IMR-90 (cell line): ENCODE measurements at regions not wholly inside any gene's neighbourhood (a gene's known extent, or its start where the extent isn't known, plus 50 kb on each side); places are given as distances from the start of the nearest gene placed in this dataset.

Experiments
- ATAC-seq: fragments of 200-7000 bp; cut with Tn5 transposase; 2 replicates; pipeline ENCODE4 v1.9.1; 2020; ENCODE audit warnings: low read depth, mild to moderate bottlenecking, moderate library complexity
- BruUV-seq: library from RNA; stranded (reverse); fragments of 400-500 nt; replicated peaks from 2 replicates; lab custom pipeline; 2021; lab: Mats Ljungman, UMichigan
- CTCF ChIA-PET: fragments of 300-600 bp; formaldehyde crosslinking; extraction: SDS; loops from one replicate; lab custom pipeline; 2021; ENCODE audit warnings: antibody characterized with exemption; lab: Yijun Ruan, JAX
- POLR2A ChIA-PET: fragments of 300-600 bp; sonication (Branson Sonifier 250); formaldehyde crosslinking; loops from one replicate; lab custom pipeline; 2022; ENCODE audit warnings: antibody characterized with exemption; ENCODE audit not compliant: unreplicated experiment; lab: Charles Lee
- DNase-seq: peaks from one replicate; pipeline ENCODE4 v3.0.0; 2013
- H2AFZ ChIP-seq: replicated peaks from 2 replicates; pipeline ENCODE3; 2013; ENCODE audit warnings: low read length, mild to moderate bottlenecking; ENCODE audit not compliant: poor library complexity
- H2AK5ac ChIP-seq: 2 replicates; pipeline ENCODE4 v1.6.1; 2013; ENCODE audit warnings: low read depth, low read length, inconsistent platforms
- H2AK9ac ChIP-seq: replicated peaks from 2 replicates; pipeline ENCODE3; 2013; ENCODE audit warnings: mild to moderate bottlenecking, low read depth, low read length, moderate library complexity; ENCODE audit not compliant: poor library complexity
- H2BK120ac ChIP-seq: 2 replicates; pipeline ENCODE4 v1.6.1; 2013; ENCODE audit warnings: low read depth, low read length, inconsistent platforms
- H2BK15ac ChIP-seq: 3 replicates; pipeline ENCODE4 v1.6.1; 2013; ENCODE audit warnings: low read depth, low read length, inconsistent platforms
- H2BK20ac ChIP-seq: 2 replicates; pipeline ENCODE4 v1.6.1; 2013; ENCODE audit warnings: low read depth, mild to moderate bottlenecking, inconsistent platforms, low read length, moderate library complexity
- H2BK5ac ChIP-seq: 2 replicates; pipeline ENCODE4 v1.6.1; 2013; ENCODE audit warnings: mild to moderate bottlenecking, low read depth, low read length, inconsistent platforms; ENCODE audit not compliant: poor library complexity, severe bottlenecking
- H3K14ac ChIP-seq: replicated peaks from 2 replicates; pipeline ENCODE4 v1.6.1; 2013; ENCODE audit warnings: low read depth, low read length, inconsistent platforms
- H3K18ac ChIP-seq: 2 replicates; pipeline ENCODE4 v1.6.1; 2013; ENCODE audit warnings: low read depth, low read length, control low read depth
- H3K23ac ChIP-seq: 2 replicates; pipeline ENCODE4 v1.6.1; 2013; ENCODE audit warnings: low read depth, low read length, inconsistent platforms
- H3K27ac ChIP-seq: 2 replicates; pipeline ENCODE4 v1.5.1; 2013; ENCODE audit warnings: mild to moderate bottlenecking, control low read depth, low read length; ENCODE audit not compliant: insufficient read depth
- H3K27me3 ChIP-seq: 2 replicates; pipeline ENCODE4 v1.6.1; 2013; ENCODE audit warnings: low read length; ENCODE audit not compliant: control insufficient read depth, insufficient read depth
- H3K36me3 ChIP-seq: 2 replicates; pipeline ENCODE4 v1.6.1; 2013; ENCODE audit warnings: low read length, mixed read lengths; ENCODE audit not compliant: control insufficient read depth, insufficient read depth
- H3K4ac ChIP-seq: 2 replicates; pipeline ENCODE4 v1.6.1; 2013; ENCODE audit warnings: low read depth, low read length, inconsistent platforms
- H3K4me1 ChIP-seq: 2 replicates; pipeline ENCODE4 v1.6.1; 2013; ENCODE audit warnings: low read length, mixed read lengths; ENCODE audit not compliant: control insufficient read depth, insufficient read depth
- H3K4me2 ChIP-seq: 2 replicates; pipeline ENCODE4 v1.6.1; 2013; ENCODE audit warnings: low read depth, mild to moderate bottlenecking, control low read depth, low read length, moderate library complexity
- H3K4me3 ChIP-seq: 2 replicates; pipeline ENCODE4 v1.5.1; 2013; ENCODE audit warnings: low read depth, mild to moderate bottlenecking, control low read depth, low read length, moderate library complexity; ENCODE audit not compliant: insufficient read depth
- H3K56ac ChIP-seq: 2 replicates; pipeline ENCODE4 v1.6.1; 2013; ENCODE audit warnings: low read length, inconsistent platforms; ENCODE audit not compliant: insufficient read depth; ENCODE audit errors: extremely low read depth
- H3K79me1 ChIP-seq, 2 experiments: 2 replicates each; pipeline ENCODE4 v1.6.1; 2013; ENCODE audit warnings: low read length in 2 of 2, inconsistent platforms in 1 of 2, low read depth in 1 of 2
- H3K9ac ChIP-seq: 2 replicates; pipeline ENCODE4 v1.6.1; 2013; ENCODE audit warnings: low read depth, low read length, control low read depth
- H3K9me1 ChIP-seq: 2 replicates; pipeline ENCODE4 v1.6.1; 2013; ENCODE audit warnings: low read length, inconsistent platforms; ENCODE audit not compliant: insufficient read depth
- H3K9me3 ChIP-seq: 2 replicates; pipeline ENCODE4 v1.6.1; 2013; ENCODE audit warnings: low read length; ENCODE audit not compliant: control insufficient read depth, insufficient read depth
- H4K20me1 ChIP-seq: 2 replicates; pipeline ENCODE4 v1.6.1; 2013; ENCODE audit warnings: low read length, inconsistent platforms; ENCODE audit not compliant: insufficient read depth
- H4K5ac ChIP-seq: 2 replicates; pipeline ENCODE4 v1.6.1; 2013; ENCODE audit warnings: mild to moderate bottlenecking, low read depth, low read length, control low read depth
- H4K8ac ChIP-seq, 2 experiments: 2 replicates each; pipeline ENCODE4 v1.6.1; 2013; ENCODE audit warnings: low read depth in 2 of 2, low read length in 2 of 2, control low read depth in 1 of 2, inconsistent platforms in 1 of 2
- H4K91ac ChIP-seq: 2 replicates; pipeline ENCODE4 v1.6.1; 2013; ENCODE audit warnings: low read depth, low read length, inconsistent platforms; ENCODE audit not compliant: insufficient read depth
- MXI1 ChIP-seq: IDR thresholded peaks from 2 replicates; pipeline ENCODE4 v1.6.1; 2012; ENCODE audit warnings: low read depth, mild to moderate bottlenecking, low read length, moderate library complexity, borderline replicate concordance
- POLR2A ChIP-seq: IDR thresholded peaks from 2 replicates; pipeline ENCODE4 v1.6.1; 2012; ENCODE audit warnings: mild to moderate bottlenecking, low read depth, low read length
- RCOR1 ChIP-seq: IDR thresholded peaks from 2 replicates; pipeline ENCODE4 v1.6.1; 2012; ENCODE audit warnings: mild to moderate bottlenecking, low read length, improper control_type of control experiment; ENCODE audit not compliant: insufficient replicate concordance
- RFX5 ChIP-seq: IDR thresholded peaks from 2 replicates; pipeline ENCODE4 v1.8.0; 2012; ENCODE audit warnings: low read depth, mild to moderate bottlenecking, low read length, moderate library complexity
- WGBS, 2 experiments: methylation state at CpG; one replicate each; pipeline versions ENCODE4 v1.1.5 to v1.1.7; 2013; ENCODE audit warnings: missing lambda C conversion rate in 2 of 2; ENCODE audit not compliant: insufficient read length in 1 of 2; ENCODE audit errors: extremely low coverage in 2 of 2; 5-methylcytosine and 5-hydroxymethylcytosine counted together
- dilution Hi-C: fragments of 300-500 bp; cut with HindIII; formaldehyde crosslinking; loops from one replicate; pipeline ENCODE4 v1.14.3; 2018; ENCODE audit warnings: low sequenced_read_pairs; ENCODE audit not compliant: unreplicated experiment
- in situ Hi-C: fragments of 300-500 bp; cut with MboI; formaldehyde crosslinking; loops from 3 replicates; pipeline ENCODE4 v1.14.3; 2019; ENCODE audit warnings: low sequenced_read_pairs, inconsistent platforms, mixed read lengths
- intact Hi-C: fragments of 100-400 bp; cut with micrococcal nuclease; formaldehyde crosslinking; loops from 2 replicates; pipeline ENCODE4 v1.10.0; 2022

DNA sequence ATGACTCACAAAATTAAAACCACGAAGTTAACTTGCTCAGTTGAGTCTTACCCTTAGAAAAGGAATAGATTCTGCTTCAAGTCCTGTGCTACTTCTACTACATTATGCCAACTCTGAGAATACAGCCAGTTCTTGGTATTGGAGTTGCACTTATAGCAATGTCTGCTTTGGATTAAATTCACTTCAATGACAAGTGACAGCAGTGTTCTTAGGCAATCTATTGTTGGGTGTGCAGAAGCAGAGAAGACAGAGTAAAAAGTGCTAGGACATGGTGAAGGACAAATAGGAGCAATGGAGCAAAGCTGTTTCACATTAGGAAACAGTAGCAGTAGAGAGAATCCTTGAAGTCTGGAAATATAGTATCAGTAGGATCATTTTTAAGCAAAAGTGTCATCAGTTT is 713.1 kb downstream of the SI start:
- ChIA-PET POLR2A (no interaction called here), CTCF (no interaction called here)
- no peak overlapping the region for H2BK15ac ChIP-seq
- no peak for ATAC-seq
- dilution Hi-C loops (no loop called here), in situ Hi-C loops (no loop called here), intact Hi-C loops (no loop called here)
- no peak overlapping the region for H3K18ac ChIP-seq
- no peak overlapping the region for H3K56ac ChIP-seq
- WGBS, 2 experiments = no CpG with 5 or more reads among the region's 1 CpG
- no peak overlapping the region for H3K9ac ChIP-seq
- no peak overlapping the region for H4K91ac ChIP-seq
- H3K27me3 ChIP-seq = no peaks in the 10 kb centered on the region
- no peaks in the 10 kb centered on the region for H3K4me1 ChIP-seq
- peaks cover 10% of the 10 kb centered on the region; the same call in 1 of the 2 replicates for H3K9me3 ChIP-seq
- no peak overlapping the region for H2BK5ac ChIP-seq
- no peaks in the 10 kb centered on the region for H3K36me3 ChIP-seq
- no peak overlapping the region for H4K8ac ChIP-seq
- no peaks in the 10 kb centered on the region for H3K79me1 ChIP-seq
- no peak overlapping the region for H2BK20ac ChIP-seq
- no peak overlapping the region for H2AK9ac ChIP-seq
- BruUV-seq = no TSS peak
- H3K4me2 ChIP-seq = no peak overlapping the region
- no peak overlapping the region for H3K27ac ChIP-seq
- H3K9me1 ChIP-seq = no peaks in the 10 kb centered on the region
- H3K14ac ChIP-seq = no peak overlapping the region
- no peak overlapping the region for H3K23ac ChIP-seq
- no peak overlapping the region for H3K4me3 ChIP-seq
- H2BK120ac ChIP-seq = no peak overlapping the region
- H3K4ac ChIP-seq = no peak overlapping the region
- H4K20me1 ChIP-seq = no peaks in the 10 kb centered on the region
- no peak overlapping the region for H4K5ac ChIP-seq
- H2AFZ ChIP-seq = no peak overlapping the region
- TF ChIP-seq POLR2A (no peak), RCOR1 (no peak), MXI1 (no peak), RFX5 (no peak)
- DNase-seq = no peak
- H2AK5ac ChIP-seq = no peak overlapping the region
